ENCODE measurements at regions not wholly inside any gene's neighbourhood (a gene's known extent, or its start where the extent isn't known, plus 50 kb on each side); places are given as distances from the start of the nearest gene placed in this dataset.
"Not testable (repeated sequence)": the region's sequence is repeated elsewhere in the genome, so short reads cannot be mapped to it uniquely, and the experiment has no call there.

- no peak for DNase-seq
Observed at GRCh38 chrX:1140236-1140681, 72.2 kb downstream of the CRLF2 start.

DNA sequence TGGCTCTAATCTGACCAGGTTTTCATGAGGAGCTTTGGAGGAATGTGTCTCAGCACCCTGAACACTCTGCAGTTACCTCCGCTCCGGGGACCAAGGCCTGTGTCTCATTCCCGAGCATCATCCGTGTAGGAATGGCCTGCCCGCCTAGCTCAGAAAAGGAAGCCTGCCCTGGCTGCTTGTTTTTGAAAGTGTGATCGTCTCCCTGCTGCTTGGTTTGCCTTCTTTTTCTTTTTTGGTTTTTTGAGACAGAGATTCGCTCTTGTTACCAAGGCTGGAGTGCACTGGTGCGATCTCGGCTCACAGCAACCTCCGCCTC is 73.3 kb downstream of the CRLF2 start:
- DNase-seq = no peak

- DNase-seq = no peak
Observed at GRCh38 chrX:1138476-1139184, 73.8 kb downstream of the CRLF2 start.

DNA sequence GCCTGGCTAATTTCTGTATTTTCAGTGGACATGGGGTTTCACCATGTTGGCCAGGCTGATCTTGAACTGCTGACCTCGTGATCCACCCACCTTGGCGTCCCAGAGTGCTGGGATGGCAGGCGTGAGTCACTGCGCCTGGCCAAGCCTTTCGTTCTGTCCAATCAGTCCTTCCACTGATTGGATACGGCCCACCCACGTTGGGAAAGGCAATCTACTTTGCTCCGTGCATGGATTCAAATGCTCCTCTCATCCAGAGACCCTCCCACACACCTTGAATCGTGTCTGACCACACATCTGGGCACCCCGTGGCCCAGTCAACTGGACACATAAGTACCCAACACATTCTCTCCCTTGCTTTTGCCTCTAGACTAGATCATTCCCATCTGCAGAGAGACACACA is 74.9 kb downstream of the CRLF2 start:
- DNase-seq = no peak

GRCh38 chrX:1136582-1136981 is 75.9 kb downstream of the CRLF2 start:
- DNase-seq = not testable (repeated sequence)

DNA sequence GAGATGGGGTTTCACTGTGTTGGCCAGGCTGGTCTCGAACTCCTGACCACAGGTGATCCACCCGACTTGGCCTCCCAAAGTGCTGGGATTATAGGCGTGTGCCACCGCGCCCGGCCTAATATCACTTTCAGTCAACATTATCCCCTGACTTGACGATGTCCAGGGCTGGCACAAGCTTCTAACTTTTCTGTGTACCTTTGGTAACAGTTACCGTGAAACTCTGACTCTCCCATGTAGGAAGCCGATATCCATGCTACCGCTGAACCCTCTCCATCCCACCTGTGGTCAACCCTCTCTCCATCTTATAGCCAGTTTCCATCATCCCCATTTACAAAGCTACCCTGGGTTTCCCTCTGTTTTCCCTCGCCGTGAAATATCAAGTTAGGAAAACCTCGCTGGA is 77.5 kb downstream of the CRLF2 start:
- DNase-seq = no peak

DNA sequence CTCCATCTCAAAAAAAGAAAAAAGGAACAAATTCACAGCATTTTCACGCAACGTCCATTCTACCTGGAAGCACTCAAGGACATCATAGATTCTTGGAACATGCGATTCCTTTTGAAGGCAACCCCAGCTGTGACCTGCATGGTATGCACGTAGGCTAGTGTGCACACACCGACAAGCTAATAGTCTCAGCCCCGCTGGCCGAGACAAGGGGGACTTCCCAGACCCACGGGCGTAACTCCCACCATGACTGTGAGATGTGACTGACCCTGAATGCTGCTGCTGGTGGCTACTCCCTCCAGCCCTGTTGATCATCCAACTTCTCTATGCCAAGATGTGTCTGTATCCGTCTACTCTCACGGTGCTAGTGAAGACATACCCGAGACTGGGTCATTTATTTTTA is 78.3 kb downstream of the CRLF2 start:
- DNase-seq = no peak

DNA sequence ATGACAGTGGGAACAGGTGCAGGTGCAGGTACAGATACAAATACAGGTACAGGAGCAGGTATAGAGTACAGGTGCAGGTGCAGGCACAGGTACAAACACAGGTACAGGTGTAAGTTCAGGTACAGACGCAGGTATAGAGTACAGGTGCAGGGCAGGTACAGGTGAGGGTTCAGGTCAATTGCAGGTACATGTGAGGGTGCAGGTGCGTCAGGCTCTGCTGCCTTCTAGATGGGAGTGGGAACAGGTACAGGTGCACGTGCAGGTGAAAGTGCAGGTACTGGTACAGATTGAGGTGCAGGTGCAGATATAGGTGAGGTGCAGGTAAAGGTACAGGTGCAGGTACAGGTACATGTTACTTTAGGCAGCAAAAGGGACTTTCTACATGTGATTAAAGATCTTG is 85.7 kb downstream of the CRLF2 start:
- no peak for DNase-seq

DNA sequence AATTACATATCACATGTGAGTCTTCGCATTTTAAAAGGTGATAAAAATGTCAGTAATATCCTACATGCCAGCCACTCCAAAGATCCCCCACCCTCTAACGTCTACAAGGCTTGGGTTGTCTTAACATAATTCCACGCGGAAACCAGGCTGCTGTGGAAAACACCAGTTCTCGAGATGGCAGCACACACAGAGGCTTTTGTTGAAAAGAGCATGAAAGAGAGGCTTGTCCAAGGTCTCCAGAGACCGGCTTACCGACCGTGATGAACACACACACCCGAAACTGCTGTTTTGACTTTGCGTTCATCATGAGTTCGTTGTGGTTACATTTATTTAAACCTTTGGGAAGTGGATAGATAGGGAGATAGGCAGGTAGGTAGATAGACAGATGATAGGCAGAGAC is 87.9 kb downstream of the CRLF2 start:
- DNase-seq = no peak

DNA sequence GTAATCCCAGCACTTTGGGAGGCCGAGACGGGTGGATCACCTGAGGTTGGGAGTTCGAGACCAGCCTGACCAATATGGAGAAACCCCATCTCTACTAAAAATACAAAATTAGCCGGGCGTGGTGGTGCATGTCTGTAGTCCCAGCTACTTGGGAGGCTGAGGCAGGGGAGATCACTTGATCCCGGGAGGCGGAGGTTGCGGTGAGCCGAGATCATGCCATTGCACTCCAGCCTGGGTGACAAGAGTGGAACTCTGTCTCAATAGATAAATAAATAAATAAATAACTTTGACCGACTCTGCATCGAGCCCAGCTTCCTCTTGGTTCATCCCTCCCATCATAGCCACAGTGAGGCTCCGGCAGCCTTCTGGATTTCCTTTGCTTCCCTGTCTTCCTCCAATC is 89.6 kb downstream of the CRLF2 start:
- DNase-seq = not testable (repeated sequence)

GRCh38 chrX:1119275-1119674 is 93.2 kb downstream of the CRLF2 start:
- DNase-seq = no peak

GRCh38 chrX:1118572-1119199 is 93.8 kb downstream of the CRLF2 start:
- DNase-seq = no peak

- DNase-seq = not testable (repeated sequence)
Observed at GRCh38 chrX:1115411-1115810, 97.0 kb downstream of the CRLF2 start.

DNA sequence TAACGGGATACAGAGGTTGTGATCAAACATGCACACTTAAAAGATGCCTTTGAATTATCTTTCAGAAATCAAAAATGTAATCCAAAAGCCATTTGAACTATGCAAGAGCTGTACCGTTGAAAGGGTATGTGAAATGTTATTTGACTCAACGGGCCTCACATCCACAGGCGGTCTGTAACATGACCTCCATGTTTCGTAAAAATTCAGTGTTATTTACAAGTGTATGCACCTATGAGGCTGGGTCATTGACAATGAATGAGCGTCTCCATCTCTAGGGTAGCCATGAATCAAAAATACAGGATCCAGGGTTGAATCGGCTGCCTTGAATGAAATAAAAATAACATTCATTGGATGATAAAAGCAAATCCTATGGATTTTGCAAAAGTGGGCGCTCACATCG is 100.1 kb downstream of the CRLF2 start:
- DNase-seq = no peak

GRCh38 chrX:1111601-1112300 is 100.7 kb downstream of the CRLF2 start:
- DNase-seq = no peak

GRCh38 chrX:1109580-1110119 is 102.8 kb downstream of the CRLF2 start:
- no peak for DNase-seq

GRCh38 chrX:1108501-1109445 is 103.7 kb downstream of the CRLF2 start:
- no peak for DNase-seq

- DNase-seq = peak; percentile 5
Observed at GRCh38 chrX:1106478-1107210, 105.8 kb downstream of the CRLF2 start.

- no peak for DNase-seq
Observed at GRCh38 chrX:1105671-1106419, 106.6 kb downstream of the CRLF2 start.

DNA sequence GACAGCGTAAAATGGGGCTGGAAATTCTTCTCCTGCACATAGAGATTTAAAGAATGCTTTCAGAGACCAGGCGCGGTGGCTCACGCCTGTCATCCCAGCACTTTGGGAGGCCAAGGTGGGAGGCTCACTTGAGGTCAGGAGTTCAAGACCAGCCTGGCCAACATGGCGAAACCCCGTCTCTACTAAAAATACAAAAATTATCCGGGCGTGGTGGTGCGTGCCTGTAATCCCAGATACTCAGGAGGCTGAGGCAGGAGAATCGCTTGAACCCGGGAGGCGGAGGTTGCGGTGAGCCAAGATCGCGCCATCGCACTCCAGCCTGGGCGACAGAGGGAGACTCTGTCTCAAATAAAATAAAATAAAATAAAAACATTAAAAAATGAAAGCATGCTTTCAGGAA is 107.4 kb downstream of the CRLF2 start:
- DNase-seq = not testable (repeated sequence)

- peak; percentile 1 for DNase-seq
Observed at GRCh38 chrX:1103360-1103759, 109.1 kb downstream of the CRLF2 start.
